ENCODE measurements at regions not wholly inside any gene's neighbourhood (a gene's known extent, or its start where the extent isn't known, plus 50 kb on each side); places are given as distances from the start of the nearest gene placed in this dataset.

GRCh38 chr6:114521926-114522325 is 179.1 kb upstream of the HS3ST5 start (continued):
- TF ChIP-seq BACH1 (IDR thresholded peaks at IDR 0.05; ENCODE audit: borderline replicate concordance) (no peak), GABPA (IDR thresholded peaks at IDR 0.05; ENCODE audit: low read depth) (no peak), NBN (IDR thresholded peaks at IDR 0.05) (no peak), CBX3 (IDR thresholded peaks at IDR 0.05; ENCODE audit: borderline replicate concordance, low read depth) (no peak), EZH2 (IDR thresholded peaks at IDR 0.05; ENCODE audit: borderline replicate concordance, control insufficient read depth, low read depth, low read length) (no peak), SMARCA5 (IDR thresholded peaks at IDR 0.05) (no peak), STAT3 (IDR thresholded peaks at IDR 0.05; ENCODE audit: low read depth, low read length) (no peak), PBX3 (IDR thresholded peaks at IDR 0.05; ENCODE audit: insufficient replicate concordance, low read depth, low read length) (no peak), ZNF24 (IDR thresholded peaks at IDR 0.05) (no peak)

GRCh38 chr6:114520976-114521375 is 178.2 kb upstream of the HS3ST5 start:
- CTCF ChIA-PET = no interaction called here
- no peak for ATAC-seq
- Histone ChIP-seq H3K27ac (ENCODE audit: control insufficient read depth, insufficient read depth) (no peak overlapping the region), H2AFZ (ENCODE audit: control insufficient read depth, low read depth, low read length) (no peak overlapping the region), H3K4me2 (ENCODE audit: control insufficient read depth, insufficient read depth) (no peak overlapping the region), H3K9me3 (replicated peaks; ENCODE audit: control insufficient read depth, insufficient read depth, low read length) (no peaks in the 10 kb centered on the region), H3K9ac (ENCODE audit: control insufficient read depth, insufficient read depth, low read length) (no peak overlapping the region), H4K20me1 (ENCODE audit: control insufficient read depth, insufficient read depth) (no peaks in the 10 kb centered on the region), H3K36me3 (ENCODE audit: control insufficient read depth in 2 of 2, insufficient read depth in 2 of 2, low read length in 1 of 2) (no peaks in the 10 kb centered on the region), H3K27me3 (replicated peaks in 1 of 2; ENCODE audit: control insufficient read depth in 2 of 2, insufficient read depth in 2 of 2, low read length in 1 of 2) (no peaks in the 10 kb centered on the region), H3K4me1 (ENCODE audit: control insufficient read depth, insufficient read depth, low read length) (no peaks in the 10 kb centered on the region), H3K79me2 (ENCODE audit: control insufficient read depth, insufficient read depth, low read length) (no peaks in the 10 kb centered on the region), H3K4me3 (no peak overlapping the region)
- no peak for FAIRE-seq
- in situ Hi-C loops (cut with MboI) (no loop called here), intact Hi-C loops (cut with micrococcal nuclease; ENCODE audit: unreplicated experiment) (no loop called here)
- SMC1A ChIA-PET (ENCODE audit: uncharacterized antibody, unreplicated experiment) = no interaction called here
- no TSS peak for BruUV-seq (replicated peaks)
- 18% methylated on average over 3 of the region's 3 CpGs for WGBS (ENCODE audit: insufficient coverage, insufficient replicate concordance, low lambda C conversion rate, missing lambda C conversion rate)
- POLR2A ChIA-PET = no interaction called here
- DNase-seq (ENCODE audit: low read depth, low spot score) = no peak
- no peak for TF ChIP-seq ATF2 (IDR thresholded peaks at IDR 0.05; ENCODE audit: low read length)
- no peak for TF ChIP-seq NBN (IDR thresholded peaks at IDR 0.05)
- no peak for TF ChIP-seq CHD4 (IDR thresholded peaks at IDR 0.05)
- TF ChIP-seq SRF (IDR thresholded peaks at IDR 0.05; ENCODE audit: low read depth in 2 of 2, low read length in 2 of 2) = no peak
- no peak for TF ChIP-seq SREBF1 (IDR thresholded peaks at IDR 0.05; ENCODE audit: low read length)
- TF ChIP-seq TCF3 (IDR thresholded peaks at IDR 0.05; ENCODE audit: borderline replicate concordance, insufficient read depth, low read depth, low read length) = no peak
- no peak for TF ChIP-seq ZBED1 (IDR thresholded peaks at IDR 0.05; ENCODE audit: borderline replicate concordance)
- TF ChIP-seq CEBPZ (IDR thresholded peaks at IDR 0.05; ENCODE audit: low read depth, low read length) = no peak
- RAD21 ChIA-PET (ENCODE audit: unreplicated experiment) = no interaction called here
